SK-N-SH (cell line): ENCODE measurements at regions not wholly inside any gene's neighbourhood (a gene's known extent, or its start where the extent isn't known, plus 50 kb on each side); places are given as distances from the start of the nearest gene placed in this dataset.

ENCODE experiments used
- CTCF ChIA-PET: fragments of 300-600, 350-600 bp; formaldehyde crosslinking; extraction: SDS; loops from one replicate; lab custom pipeline; 2021; lab: Yijun Ruan, JAX
- POLR2A ChIA-PET: fragments of 350-600 bp; sonication (Branson Sonifier 250); formaldehyde crosslinking; extraction: SDS; loops from one replicate; lab custom pipeline; 2020; ENCODE audit warnings: antibody characterized with exemption, inconsistent platforms; lab: Yijun Ruan, JAX
- DNase-seq: peaks from one replicate; pipeline ENCODE4 v3.0.0; 2012
- H2AFZ ChIP-seq: fragments of 200-600 bp; sonication (generic); 2 replicates; pipeline ENCODE4 v1.8.1; 2016; ENCODE audit warnings: antibody characterized with exemption, mild to moderate bottlenecking, low read depth
- H3F3A ChIP-seq: fragments of 200-600 bp; sonication (generic); replicated peaks from 2 replicates; pipeline ENCODE3; 2016; ENCODE audit warnings: antibody characterized with exemption, mild to moderate bottlenecking; ENCODE audit not compliant: insufficient read depth
- H3K27ac ChIP-seq, 2 experiments: fragments of 200-500 bp in 1 of 2; fragments of 200-600 bp in 1 of 2; sonication (Bioruptor generic) in 1 of 2; sonication (generic), shearing (Covaris generic) in 1 of 2; 2 replicates each; pipeline versions ENCODE4 v1.5.1 to v1.6.1; 2014 to 2016; ENCODE audit warnings: low read depth in 2 of 2, inconsistent platforms in 1 of 2, low read length in 1 of 2, mild to moderate bottlenecking in 1 of 2, mixed read lengths in 1 of 2
- H3K27me3 ChIP-seq: fragments of 200-600 bp; sonication (generic), shearing (Covaris generic); 2 replicates; pipeline ENCODE4 v1.6.1; 2016; ENCODE audit warnings: mixed run types; ENCODE audit not compliant: insufficient read depth
- H3K36me3 ChIP-seq, 2 experiments: fragments of 200-500 bp in 1 of 2; fragments of 200-600 bp in 1 of 2; sonication (Bioruptor generic) in 1 of 2; sonication (generic) in 1 of 2; replicated peaks in 1 of 2; 2 replicates each; pipeline versions ENCODE3 to v1.5.1; 2014 to 2016; ENCODE audit warnings: low read length in 1 of 2, mild to moderate bottlenecking in 1 of 2; ENCODE audit not compliant: insufficient read depth in 2 of 2, control insufficient read depth in 1 of 2
- H3K4me1 ChIP-seq, 2 experiments: fragments of 200-500 bp in 1 of 2; fragments of 200-600 bp in 1 of 2; sonication (Bioruptor generic) in 1 of 2; sonication (generic), shearing (Covaris generic) in 1 of 2; 2 replicates each; pipeline versions ENCODE4 v1.5.1 to v1.6.1; 2014 to 2016; ENCODE audit warnings: low read depth in 1 of 2, low read length in 1 of 2, mixed run types in 1 of 2; ENCODE audit not compliant: insufficient read depth in 2 of 2, control insufficient read depth in 1 of 2
- H3K4me2 ChIP-seq: fragments of 200-600 bp; sonication (generic), shearing (Covaris generic); 2 replicates; pipeline ENCODE4 v1.6.1; 2017; ENCODE audit warnings: mixed run types
- H3K4me3 ChIP-seq, 2 experiments: fragments of 200-500 bp in 1 of 2; fragments of 200-600 bp in 1 of 2; sonication (Bioruptor generic) in 1 of 2; sonication (generic), shearing (Covaris generic) in 1 of 2; 2 replicates each; pipeline versions ENCODE4 v1.5.1 to v1.8.1; 2014 to 2016; ENCODE audit warnings: low read depth in 2 of 2, inconsistent platforms in 1 of 2, low read length in 1 of 2, mild to moderate bottlenecking in 1 of 2, mixed read lengths in 1 of 2, moderate library complexity in 1 of 2
- H3K79me2 ChIP-seq: fragments of 200-600 bp; sonication (generic); 2 replicates; pipeline ENCODE4 v1.8.1; 2017; ENCODE audit warnings: mild to moderate bottlenecking; ENCODE audit not compliant: insufficient read depth
- H3K9ac ChIP-seq: fragments of 200-600 bp; sonication (generic); 2 replicates; pipeline ENCODE4 v1.6.1; 2017; ENCODE audit warnings: mixed run types
- H3K9me2 ChIP-seq: fragments of 200-600 bp; sonication (generic); 2 replicates; pipeline ENCODE4 v1.6.1; 2017; ENCODE audit warnings: mixed run types
- H3K9me3 ChIP-seq: fragments of 200-600 bp; sonication (generic); 2 replicates; pipeline ENCODE4 v1.6.1; 2017; ENCODE audit warnings: mixed run types, mild to moderate bottlenecking, moderate library complexity
- H4K20me1 ChIP-seq: fragments of 200-600 bp; sonication (generic); 2 replicates; pipeline ENCODE4 v1.6.1; 2017; ENCODE audit warnings: mild to moderate bottlenecking, mixed run types; ENCODE audit not compliant: insufficient read depth
- ELF1 ChIP-seq: IDR thresholded peaks from 2 replicates; pipeline ENCODE4 v1.4.0; 2012
- EP300 ChIP-seq, 2 experiments: IDR thresholded peaks; 2 replicates each; pipeline versions ENCODE4 v1.4.0 to v1.6.1; 2012; ENCODE audit warnings: borderline replicate concordance in 1 of 2, low read depth in 1 of 2, low read length in 1 of 2
- FOSL2 ChIP-seq: IDR thresholded peaks from 2 replicates; pipeline ENCODE4 v1.4.0; 2012; ENCODE audit warnings: low read depth, mild to moderate bottlenecking, moderate library complexity, borderline replicate concordance
- FOXJ3 ChIP-seq: sonication (generic); formaldehyde crosslinking; IDR thresholded peaks from 2 replicates; pipeline ENCODE4 v1.5.1; 2020; ENCODE audit warnings: mild to moderate bottlenecking, missing genetic modification reagents
- FOXM1 ChIP-seq: IDR thresholded peaks from 2 replicates; pipeline ENCODE4 v1.4.0; 2012; ENCODE audit warnings: low read depth, mild to moderate bottlenecking
- JUND ChIP-seq: IDR thresholded peaks from 2 replicates; pipeline ENCODE4 v1.4.0; 2012
- MEF2A ChIP-seq: IDR thresholded peaks from 2 replicates; pipeline ENCODE4 v1.4.0; 2012; ENCODE audit warnings: low read depth, borderline replicate concordance
- NFIC ChIP-seq: IDR thresholded peaks from 2 replicates; pipeline ENCODE4 v1.4.0; 2012; ENCODE audit warnings: borderline replicate concordance
- RAD21 ChIP-seq: IDR thresholded peaks from 2 replicates; pipeline ENCODE4 v1.6.1; 2012; ENCODE audit warnings: mild to moderate bottlenecking, low read length
- RFX5 ChIP-seq: IDR thresholded peaks from 2 replicates; pipeline ENCODE4 v1.6.1; 2012; ENCODE audit warnings: mild to moderate bottlenecking, improper control_type of control experiment, low read length
- RXRA ChIP-seq: IDR thresholded peaks from 2 replicates; pipeline ENCODE4 v1.4.0; 2012; ENCODE audit warnings: low read depth, mild to moderate bottlenecking, borderline replicate concordance
- SMC3 ChIP-seq: IDR thresholded peaks from 2 replicates; pipeline ENCODE4 v1.6.1; 2012; ENCODE audit warnings: low read depth, low read length, improper control_type of control experiment
- TAF1 ChIP-seq: IDR thresholded peaks from 2 replicates; pipeline ENCODE4 v1.6.1; 2012; ENCODE audit warnings: low read depth, mild to moderate bottlenecking, low read length, moderate library complexity, borderline replicate concordance
- YY1 ChIP-seq: IDR thresholded peaks from 2 replicates; pipeline ENCODE4 v1.4.0; 2012; ENCODE audit warnings: low read depth, mild to moderate bottlenecking
- WGBS: methylation state at CpG from one replicate; pipeline ENCODE4 v1.1.6; 2017; ENCODE audit warnings: low lambda C conversion rate; 5-methylcytosine and 5-hydroxymethylcytosine counted together
- TF ChIP-seq, protein P1 (sequence below): IDR thresholded peaks from 2 replicates; pipeline ENCODE4 v1.4.0; 2012; ENCODE audit warnings: low read depth
- TF ChIP-seq, protein P2 (sequence below): IDR thresholded peaks from 2 replicates; pipeline ENCODE4; 2012
- TF ChIP-seq, protein P3 (sequence below): IDR thresholded peaks from 2 replicates; pipeline ENCODE4 v1.6.1; 2012; ENCODE audit warnings: mild to moderate bottlenecking, low read depth, low read length, moderate library complexity

- TF ChIP-seq NFIC = peak; percentile 48; the same call in 1 of the 2 replicates
Observed at GRCh38 chr10:52443419-52444388, 129.6 kb downstream of the DKK1 start (continued).

- no peak overlapping the region for H2AFZ ChIP-seq
- H3K79me2 ChIP-seq = no peaks in the 10 kb centered on the region
- no peaks in the 10 kb centered on the region for H3K9me2 ChIP-seq
- ChIA-PET CTCF (no interaction called here), POLR2A (no interaction called here)
- no peak overlapping the region for H3K4me2 ChIP-seq
- no peaks in the 10 kb centered on the region for H3K36me3 ChIP-seq
- no peaks in the 10 kb centered on the region for H4K20me1 ChIP-seq
- H3K9me3 ChIP-seq = no peaks in the 10 kb centered on the region
- DNase-seq = no peak
- H3K27ac ChIP-seq = no peak overlapping the region
- no peak overlapping the region for H3K4me3 ChIP-seq
- H3K4me1 ChIP-seq = peaks cover 0 to 26% of the 10 kb centered on the region in 2 experiments; a peak in 2 of 4 replicates
- H3K27me3 ChIP-seq = no peaks in the 10 kb centered on the region
- WGBS = 65% methylated on average over 5 of the region's 5 CpGs
- no peak for TF ChIP-seq ELF1
- no peak for TF ChIP-seq MEF2A
- no peak for TF ChIP-seq RAD21
- TF ChIP-seq, protein P1, sequence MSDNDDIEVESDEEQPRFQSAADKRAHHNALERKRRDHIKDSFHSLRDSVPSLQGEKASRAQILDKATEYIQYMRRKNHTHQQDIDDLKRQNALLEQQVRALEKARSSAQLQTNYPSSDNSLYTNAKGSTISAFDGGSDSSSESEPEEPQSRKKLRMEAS = no peak
- TF ChIP-seq FOXJ3 (CRISPR knock-in tag) = no peak
- TF ChIP-seq RFX5 = no peak
- TF ChIP-seq FOXM1 = no peak
- TF ChIP-seq, protein P2, sequence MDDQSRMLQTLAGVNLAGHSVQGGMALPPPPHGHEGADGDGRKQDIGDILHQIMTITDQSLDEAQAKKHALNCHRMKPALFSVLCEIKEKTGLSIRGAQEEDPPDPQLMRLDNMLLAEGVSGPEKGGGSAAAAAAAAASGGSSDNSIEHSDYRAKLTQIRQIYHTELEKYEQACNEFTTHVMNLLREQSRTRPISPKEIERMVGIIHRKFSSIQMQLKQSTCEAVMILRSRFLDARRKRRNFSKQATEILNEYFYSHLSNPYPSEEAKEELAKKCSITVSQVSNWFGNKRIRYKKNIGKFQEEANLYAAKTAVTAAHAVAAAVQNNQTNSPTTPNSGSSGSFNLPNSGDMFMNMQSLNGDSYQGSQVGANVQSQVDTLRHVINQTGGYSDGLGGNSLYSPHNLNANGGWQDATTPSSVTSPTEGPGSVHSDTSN = no peak
- no peak overlapping the region for H3K9ac ChIP-seq
- peaks cover 18% of the 10 kb centered on the region for H3F3A ChIP-seq
Observed at GRCh38 chr10:52446391-52446790, 132.3 kb downstream of the DKK1 start.

DNA sequence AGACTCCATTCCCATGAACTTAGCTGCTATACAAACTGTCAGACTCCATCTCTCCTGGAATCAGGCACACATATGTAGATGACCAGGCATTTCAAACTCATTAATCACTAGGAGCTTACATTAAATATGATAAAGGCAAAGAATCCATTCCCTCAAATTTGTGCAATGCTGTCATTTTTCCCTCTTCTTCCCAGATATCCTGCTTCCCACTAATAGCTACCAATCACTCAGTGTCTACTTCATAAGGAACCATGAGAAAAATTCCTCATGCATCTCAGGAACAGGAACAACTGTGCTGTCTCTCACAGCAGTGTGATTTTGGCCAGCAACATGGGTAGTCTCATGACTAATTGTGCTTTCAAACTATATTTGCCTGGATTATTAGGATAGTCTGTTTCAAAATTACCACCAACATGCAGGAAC, 133.9 kb downstream of the DKK1 start:
- TF ChIP-seq TAF1 (no peak), RAD21 (no peak), FOSL2 (no peak), ELF1 (no peak), RXRA (no peak), SMC3 (no peak), EP300 (IDR thresholded peaks at IDR 0.05; ENCODE audit: borderline replicate concordance in 1 of 2, low read depth in 1 of 2, low read length in 1 of 2) (no peak), JUND (no peak), YY1 (no peak)
- TF ChIP-seq, protein P2 = no peak
- TF ChIP-seq, protein P1 = no peak
- TF ChIP-seq, protein P3, sequence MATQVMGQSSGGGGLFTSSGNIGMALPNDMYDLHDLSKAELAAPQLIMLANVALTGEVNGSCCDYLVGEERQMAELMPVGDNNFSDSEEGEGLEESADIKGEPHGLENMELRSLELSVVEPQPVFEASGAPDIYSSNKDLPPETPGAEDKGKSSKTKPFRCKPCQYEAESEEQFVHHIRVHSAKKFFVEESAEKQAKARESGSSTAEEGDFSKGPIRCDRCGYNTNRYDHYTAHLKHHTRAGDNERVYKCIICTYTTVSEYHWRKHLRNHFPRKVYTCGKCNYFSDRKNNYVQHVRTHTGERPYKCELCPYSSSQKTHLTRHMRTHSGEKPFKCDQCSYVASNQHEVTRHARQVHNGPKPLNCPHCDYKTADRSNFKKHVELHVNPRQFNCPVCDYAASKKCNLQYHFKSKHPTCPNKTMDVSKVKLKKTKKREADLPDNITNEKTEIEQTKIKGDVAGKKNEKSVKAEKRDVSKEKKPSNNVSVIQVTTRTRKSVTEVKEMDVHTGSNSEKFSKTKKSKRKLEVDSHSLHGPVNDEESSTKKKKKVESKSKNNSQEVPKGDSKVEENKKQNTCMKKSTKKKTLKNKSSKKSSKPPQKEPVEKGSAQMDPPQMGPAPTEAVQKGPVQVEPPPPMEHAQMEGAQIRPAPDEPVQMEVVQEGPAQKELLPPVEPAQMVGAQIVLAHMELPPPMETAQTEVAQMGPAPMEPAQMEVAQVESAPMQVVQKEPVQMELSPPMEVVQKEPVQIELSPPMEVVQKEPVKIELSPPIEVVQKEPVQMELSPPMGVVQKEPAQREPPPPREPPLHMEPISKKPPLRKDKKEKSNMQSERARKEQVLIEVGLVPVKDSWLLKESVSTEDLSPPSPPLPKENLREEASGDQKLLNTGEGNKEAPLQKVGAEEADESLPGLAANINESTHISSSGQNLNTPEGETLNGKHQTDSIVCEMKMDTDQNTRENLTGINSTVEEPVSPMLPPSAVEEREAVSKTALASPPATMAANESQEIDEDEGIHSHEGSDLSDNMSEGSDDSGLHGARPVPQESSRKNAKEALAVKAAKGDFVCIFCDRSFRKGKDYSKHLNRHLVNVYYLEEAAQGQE = no peak
- TF ChIP-seq, all 33 proteins: peak for 0
- no peak for DNase-seq
- peak overlapping the region in 1 of 2 experiments; percentile 27; a peak in 1 of 4 replicates for H3K27ac ChIP-seq
- no peaks in the 10 kb centered on the region for H3K27me3 ChIP-seq
- no peaks in the 10 kb centered on the region for H3K36me3 ChIP-seq
- no peaks in the 10 kb centered on the region for H3K9me3 ChIP-seq
- H3K79me2 ChIP-seq = no peaks in the 10 kb centered on the region
- no peak overlapping the region for H3K4me2 ChIP-seq
- no peaks in the 10 kb centered on the region for H3K9me2 ChIP-seq
- POLR2A ChIA-PET = no interaction called here
- no peak overlapping the region for H3K4me3 ChIP-seq
- H4K20me1 ChIP-seq = no peaks in the 10 kb centered on the region
- H3K4me1 ChIP-seq = peaks cover 0 to 26% of the 10 kb centered on the region in 2 experiments; a peak in 2 of 4 replicates
- H3F3A ChIP-seq = peaks cover 13% of the 10 kb centered on the region
- no peak overlapping the region for H2AFZ ChIP-seq
- CTCF ChIA-PET = interaction anchor here (0.7 kb wide), 1 partner anchor 453 kb away, joined by 3 read pairs; no protein-coding TSS in a partner anchor
- H3K9ac ChIP-seq = no peak overlapping the region
